Peyer's patch (tissue), 4 donors: ENCODE measurements at regions not wholly inside any gene's neighbourhood (a gene's known extent, or its start where the extent isn't known, plus 50 kb on each side); places are given as distances from the start of the nearest gene placed in this dataset.

Experiments used
- DNase-seq, 3 donors: peaks; one replicate each; pipeline ENCODE4 v3.0.0-alpha.2; 2017 to 2019
- H3K27ac ChIP-seq, 4 donors: fragments of 200-600 bp; sonication (generic); one replicate each; pipeline ENCODE4 v1.5.1; 2016 to 2019
- H3K27me3 ChIP-seq, 2 donors: fragments of 200-600 bp; sonication (generic); one replicate each; pipeline ENCODE4 v1.5.1; 2019
- H3K36me3 ChIP-seq, 3 donors: fragments of 200-600 bp; sonication (generic); one replicate each; pipeline ENCODE4 v1.5.1; 2016 to 2019
- H3K4me1 ChIP-seq, 4 donors: fragments of 200-600 bp; sonication (generic); one replicate each; pipeline ENCODE4 v1.5.1; 2016 to 2019
- H3K4me3 ChIP-seq, 4 donors: fragments of 200-600 bp; sonication (generic); 1 replicate in 3 of 4; 2 replicates in 1 of 4; pipeline ENCODE4 v1.5.1; 2016 to 2019; ENCODE audit warnings: mild to moderate bottlenecking in 1 of 4
- H3K9me3 ChIP-seq, 4 donors: fragments of 200-600 bp; sonication (generic); one replicate each; pipeline ENCODE4 v1.5.1; 2016 to 2019; ENCODE audit warnings: mild to moderate bottlenecking in 1 of 4
- POLR2A ChIP-seq, 2 donors: fragments of 450-650 bp; IDR thresholded peaks; one replicate each; pipeline ENCODE4 v1.5.1; 2017; ENCODE audit warnings: antibody characterized with exemption in 2 of 2, mild to moderate bottlenecking in 2 of 2, moderate library complexity in 2 of 2
- TF ChIP-seq, protein P1 (sequence below), 6 experiments: fragments of 450-650 bp in 4 of 6; fragments of 200-600 bp in 2 of 6; sonication (generic) in 1 of 6; IDR thresholded peaks; one replicate each; pipeline ENCODE4 v1.5.1; 2017 to 2019; ENCODE audit warnings: antibody characterized with exemption in 6 of 6, mild to moderate bottlenecking in 3 of 6, moderate library complexity in 1 of 6

DNA sequence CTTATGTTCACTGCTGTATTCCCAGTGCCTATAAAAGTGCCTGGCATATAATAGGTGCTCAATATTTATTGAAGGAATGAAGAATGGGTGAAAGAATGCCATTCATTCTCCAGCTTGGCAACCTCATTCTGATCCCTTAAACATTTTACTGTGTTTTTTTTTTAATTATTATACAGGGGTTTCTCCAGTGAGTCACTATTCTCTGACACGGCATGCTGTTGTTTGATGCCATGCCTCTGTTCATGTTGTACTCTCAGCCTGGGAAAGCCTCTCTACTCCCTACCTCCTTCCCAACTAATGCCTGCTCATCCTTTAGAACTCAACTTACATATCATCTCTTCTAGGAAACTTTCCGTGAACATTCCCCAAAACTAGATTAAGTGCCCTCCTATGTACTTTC lies 70.2 kb upstream of the PHF24 start:
- Histone ChIP-seq H3K4me3 (no peak overlapping the region), H3K27me3 (no peaks in the 10 kb centered on the region), H3K4me1 (no peaks in the 10 kb centered on the region), H3K27ac (no peak overlapping the region), H3K36me3 (no peaks in the 10 kb centered on the region), H3K9me3 (no peaks in the 10 kb centered on the region)
- DNase-seq, result no peak
- no peak for TF ChIP-seq POLR2A (IDR thresholded peaks at IDR 0.05)
- TF ChIP-seq, protein P1, sequence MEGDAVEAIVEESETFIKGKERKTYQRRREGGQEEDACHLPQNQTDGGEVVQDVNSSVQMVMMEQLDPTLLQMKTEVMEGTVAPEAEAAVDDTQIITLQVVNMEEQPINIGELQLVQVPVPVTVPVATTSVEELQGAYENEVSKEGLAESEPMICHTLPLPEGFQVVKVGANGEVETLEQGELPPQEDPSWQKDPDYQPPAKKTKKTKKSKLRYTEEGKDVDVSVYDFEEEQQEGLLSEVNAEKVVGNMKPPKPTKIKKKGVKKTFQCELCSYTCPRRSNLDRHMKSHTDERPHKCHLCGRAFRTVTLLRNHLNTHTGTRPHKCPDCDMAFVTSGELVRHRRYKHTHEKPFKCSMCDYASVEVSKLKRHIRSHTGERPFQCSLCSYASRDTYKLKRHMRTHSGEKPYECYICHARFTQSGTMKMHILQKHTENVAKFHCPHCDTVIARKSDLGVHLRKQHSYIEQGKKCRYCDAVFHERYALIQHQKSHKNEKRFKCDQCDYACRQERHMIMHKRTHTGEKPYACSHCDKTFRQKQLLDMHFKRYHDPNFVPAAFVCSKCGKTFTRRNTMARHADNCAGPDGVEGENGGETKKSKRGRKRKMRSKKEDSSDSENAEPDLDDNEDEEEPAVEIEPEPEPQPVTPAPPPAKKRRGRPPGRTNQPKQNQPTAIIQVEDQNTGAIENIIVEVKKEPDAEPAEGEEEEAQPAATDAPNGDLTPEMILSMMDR (IDR thresholded peaks at IDR 0.05), result no peak

DNA sequence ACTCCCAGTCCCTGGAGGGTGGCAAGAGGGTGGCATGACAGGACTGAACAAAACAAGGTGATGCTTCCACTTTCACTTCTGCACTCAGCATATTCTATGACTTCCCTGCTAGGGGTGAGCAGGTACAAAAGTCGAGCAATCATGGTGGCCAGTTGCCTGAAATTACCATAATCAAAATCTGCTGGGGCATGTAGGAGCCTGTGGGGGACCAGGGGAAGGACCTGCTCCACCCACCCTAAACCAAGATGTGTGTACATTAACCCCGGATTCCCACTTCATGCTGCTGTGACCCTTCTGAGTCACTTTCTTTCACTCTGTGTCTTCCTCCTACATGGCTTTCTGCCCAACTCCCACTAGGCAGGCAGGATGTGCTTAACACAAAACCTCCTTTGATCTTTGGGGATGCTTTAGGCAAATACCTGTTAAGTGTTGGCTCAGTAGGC lies 73.3 kb upstream of the PHF24 start:
- no peak for DNase-seq
- Histone ChIP-seq H3K27ac (no peak overlapping the region), H3K36me3 (no peaks in the 10 kb centered on the region), H3K27me3 (no peaks in the 10 kb centered on the region), H3K4me1 (no peaks in the 10 kb centered on the region), H3K4me3 (no peak overlapping the region), H3K9me3 (no peaks in the 10 kb centered on the region)
- TF ChIP-seq POLR2A (IDR thresholded peaks at IDR 0.05), result no peak
- TF ChIP-seq, protein P1 (IDR thresholded peaks at IDR 0.05), result no peak

DNA sequence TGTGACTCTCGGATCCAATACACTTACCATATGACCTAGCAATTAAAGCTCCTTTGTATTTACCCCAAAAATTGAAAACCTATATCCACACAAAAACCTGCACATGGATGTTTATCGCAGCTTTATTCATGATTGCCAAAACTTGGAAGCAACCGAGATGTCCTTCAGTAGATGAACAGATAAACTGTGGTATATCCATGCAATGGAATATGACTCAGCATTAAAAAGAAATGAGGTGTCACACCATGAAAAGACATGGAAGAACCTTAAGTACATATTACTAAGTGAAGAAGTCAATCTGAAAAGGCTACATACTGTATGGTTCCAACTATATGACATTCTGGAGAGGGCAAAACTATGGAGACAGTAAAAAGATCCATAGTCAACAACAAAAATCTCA lies 82.0 kb upstream of the PHF24 start:
- Histone ChIP-seq H3K36me3 (no peaks in the 10 kb centered on the region), H3K27me3 (no peaks in the 10 kb centered on the region), H3K4me1 (no peaks in the 10 kb centered on the region), H3K9me3 (no peaks in the 10 kb centered on the region), H3K4me3 (no peak overlapping the region), H3K27ac (no peak overlapping the region)
- no peak for DNase-seq
- TF ChIP-seq POLR2A (IDR thresholded peaks at IDR 0.05), result no peak
- TF ChIP-seq, protein P1 (IDR thresholded peaks at IDR 0.05), result no peak

DNA sequence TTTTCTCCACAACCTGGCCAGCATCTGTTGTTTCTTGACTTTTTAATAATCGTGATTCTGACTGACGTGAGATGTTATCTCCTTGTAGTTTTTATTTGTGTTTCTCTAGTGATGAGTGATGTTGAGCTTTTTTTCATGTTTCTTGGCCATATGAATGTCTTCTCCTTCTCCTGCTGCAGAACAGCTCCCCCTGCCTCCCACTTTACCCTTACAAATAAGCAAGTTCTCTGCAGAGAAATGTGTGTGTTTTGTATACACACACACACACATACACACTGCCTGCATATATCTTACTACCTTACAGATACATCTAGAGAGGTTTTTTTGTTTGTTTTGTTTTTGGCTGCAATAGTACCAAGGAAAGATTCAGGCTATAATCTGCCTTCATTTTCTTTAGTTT lies 88.7 kb upstream of the PHF24 start:
- no peaks in the 10 kb centered on the region for H3K36me3 ChIP-seq
- H3K4me3 ChIP-seq, result no peak overlapping the region
- no peaks in the 10 kb centered on the region for H3K4me1 ChIP-seq
- H3K27me3 ChIP-seq, result no peaks in the 10 kb centered on the region
- TF ChIP-seq, protein P1 (IDR thresholded peaks at IDR 0.05), result peak in 1 of 6 experiments; percentile 8
- no peak for TF ChIP-seq POLR2A (IDR thresholded peaks at IDR 0.05)
- no peaks in the 10 kb centered on the region for H3K9me3 ChIP-seq
- no peak for DNase-seq
- no peak overlapping the region for H3K27ac ChIP-seq

DNA sequence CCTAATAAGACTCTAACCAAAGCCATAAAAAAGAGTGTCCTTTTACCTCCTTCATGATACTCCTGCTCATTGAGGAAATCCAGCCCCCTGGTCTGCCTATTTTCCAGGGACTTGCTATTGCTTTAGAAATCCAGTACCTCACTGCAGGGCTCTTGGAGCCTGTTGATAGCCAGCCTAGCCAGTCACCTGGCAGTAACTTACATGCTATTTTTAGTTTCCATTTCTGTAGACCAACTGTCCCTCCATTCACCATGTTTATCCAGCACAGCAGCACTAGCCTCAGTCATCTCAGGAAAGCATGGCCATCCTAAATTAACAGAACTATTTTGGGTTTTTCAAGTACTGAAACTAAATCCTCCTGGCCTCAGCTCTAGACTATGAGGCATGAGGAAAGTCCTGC lies 91.5 kb upstream of the PHF24 start:
- DNase-seq, result no peak
- Histone ChIP-seq H3K27me3 (no peaks in the 10 kb centered on the region), H3K4me3 (no peak overlapping the region), H3K4me1 (no peaks in the 10 kb centered on the region), H3K9me3 (no peaks in the 10 kb centered on the region), H3K36me3 (no peaks in the 10 kb centered on the region), H3K27ac (no peak overlapping the region)
- TF ChIP-seq, protein P1 (IDR thresholded peaks at IDR 0.05), result no peak
- TF ChIP-seq POLR2A (IDR thresholded peaks at IDR 0.05), result no peak

DNA sequence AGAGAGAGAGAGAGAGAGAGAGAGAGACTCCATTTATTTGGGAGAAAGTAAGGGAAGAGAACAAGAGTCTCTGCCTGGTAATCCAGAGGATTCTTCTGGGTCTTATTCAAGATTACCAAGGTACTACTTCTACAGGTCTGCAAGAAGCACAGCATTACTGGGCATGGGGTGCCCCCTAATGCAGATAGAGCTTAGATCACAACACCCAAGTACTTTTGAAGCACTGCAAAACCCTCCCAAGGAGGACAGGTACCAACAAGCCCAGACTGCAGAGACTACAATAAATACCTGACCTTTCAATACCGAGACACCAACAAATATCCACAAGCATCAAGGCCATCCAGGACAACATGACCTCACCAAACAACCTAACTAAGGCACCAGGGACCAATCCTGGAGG lies 94.7 kb upstream of the PHF24 start:
- TF ChIP-seq, protein P1 (IDR thresholded peaks at IDR 0.05), result no peak
- TF ChIP-seq POLR2A (IDR thresholded peaks at IDR 0.05), result no peak
- Histone ChIP-seq H3K36me3 (no peaks in the 10 kb centered on the region), H3K27me3 (no peaks in the 10 kb centered on the region), H3K9me3 (no peaks in the 10 kb centered on the region), H3K4me3 (no peak overlapping the region), H3K27ac (no peak overlapping the region), H3K4me1 (no peaks in the 10 kb centered on the region)
- DNase-seq, result no peak
